Upper lobe of left lung (tissue), 4 donors: ENCODE measurements at regions not wholly inside any gene's neighbourhood (a gene's known extent, or its start where the extent isn't known, plus 50 kb on each side); places are given as distances from the start of the nearest gene placed in this dataset.

Experiments
- CTCF ChIP-seq, 6 experiments: fragments of 450-650 bp in 4 of 6; fragments of 200-600 bp in 2 of 6; sonication (generic) in 2 of 6; IDR thresholded peaks; one replicate each; pipeline ENCODE4 v1.5.1; 2016 to 2019; ENCODE audit warnings: antibody characterized with exemption in 6 of 6
- EP300 ChIP-seq, 4 donors: sonication (generic); formaldehyde crosslinking; IDR thresholded peaks; one replicate each; pipeline ENCODE4 v1.5.1; 2017; ENCODE audit warnings: antibody characterized with exemption in 4 of 4, control low read depth in 2 of 4
- POLR2A ChIP-seq, 4 donors: fragments of 450-650 bp; IDR thresholded peaks; one replicate each; pipeline ENCODE4 v1.5.1; 2016 to 2017; ENCODE audit warnings: antibody characterized with exemption in 4 of 4, mild to moderate bottlenecking in 2 of 4
- POLR2AphosphoS5 ChIP-seq, 2 donors: sonication (generic); formaldehyde crosslinking; IDR thresholded peaks; one replicate each; pipeline ENCODE4 v1.5.1; 2017; ENCODE audit warnings: antibody characterized with exemption in 2 of 2

- no peak for TF ChIP-seq POLR2A (IDR thresholded peaks at IDR 0.05)
- no peak for TF ChIP-seq CTCF (IDR thresholded peaks at IDR 0.05)
- no peak for TF ChIP-seq POLR2AphosphoS5 (IDR thresholded peaks at IDR 0.05)
- no peak for TF ChIP-seq EP300 (IDR thresholded peaks at IDR 0.05)
Measured at GRCh38 chr1:195501118-195501517, 1107.1 kb downstream of the KCNT2 start.
